Activated T-helper 17 cell treated with anti-CD3 and anti-CD28 coated beads, Interleukin-2, amount 50 U/mL, for 72 hours (primary cell): ENCODE measurements at regions not wholly inside any gene's neighbourhood (a gene's known extent, or its start where the extent isn't known, plus 50 kb on each side); places are given as distances from the start of the nearest gene placed in this dataset.
"Not testable (repeated sequence)": the region's sequence is repeated elsewhere in the genome, so short reads cannot be mapped to it uniquely, and the experiment has no call there.

Source experiments
- ATAC-seq: fragments of 150-1000 bp; cut with Tn5 transposase; replicated peaks from 2 replicates; pipeline ENCODE4 v1.10.0; 2021; ENCODE audit warnings: mild to moderate bottlenecking, moderate library complexity
- H3K27ac Mint-ChIP-seq: one replicate; pipeline ENCODE4 v1.8.0; 2022; ENCODE audit warnings: mixed read lengths
- H3K27me3 Mint-ChIP-seq: one replicate; pipeline ENCODE4 v1.8.0; 2022; ENCODE audit warnings: mixed read lengths
- H3K36me3 Mint-ChIP-seq: one replicate; pipeline ENCODE4 v1.8.0; 2022; ENCODE audit warnings: low read depth, mild to moderate bottlenecking, mixed read lengths
- H3K4me1 Mint-ChIP-seq: one replicate; pipeline ENCODE4 v1.8.0; 2022; ENCODE audit warnings: mixed read lengths
- H3K4me3 Mint-ChIP-seq: one replicate; pipeline ENCODE4 v1.8.0; 2022; ENCODE audit warnings: mild to moderate bottlenecking, mixed read lengths
- H3K9me3 Mint-ChIP-seq: one replicate; pipeline ENCODE4 v1.8.0; 2022; ENCODE audit warnings: mixed read lengths

GRCh38 chr4:173475751-173476150 is 54.3 kb downstream of the HAND2 start:
- Mint-ChIP-seq H3K4me1 (no peaks in the 10 kb centered on the region), H3K9me3 (no peaks in the 10 kb centered on the region), H3K4me3 (no peak overlapping the region), H3K36me3 (no peaks in the 10 kb centered on the region), H3K27me3 (no peaks in the 10 kb centered on the region), H3K27ac (no peak overlapping the region)
- no peak for ATAC-seq

- no peaks in the 10 kb centered on the region for H3K4me1 Mint-ChIP-seq
- no peak for ATAC-seq
- H3K36me3 Mint-ChIP-seq = no peaks in the 10 kb centered on the region
- no peaks in the 10 kb centered on the region for H3K9me3 Mint-ChIP-seq
- H3K4me3 Mint-ChIP-seq = no peak overlapping the region
- H3K27me3 Mint-ChIP-seq = no peaks in the 10 kb centered on the region
- no peak overlapping the region for H3K27ac Mint-ChIP-seq
Measured at GRCh38 chr4:173469622-173470021, 60.4 kb downstream of the HAND2 start.

DNA sequence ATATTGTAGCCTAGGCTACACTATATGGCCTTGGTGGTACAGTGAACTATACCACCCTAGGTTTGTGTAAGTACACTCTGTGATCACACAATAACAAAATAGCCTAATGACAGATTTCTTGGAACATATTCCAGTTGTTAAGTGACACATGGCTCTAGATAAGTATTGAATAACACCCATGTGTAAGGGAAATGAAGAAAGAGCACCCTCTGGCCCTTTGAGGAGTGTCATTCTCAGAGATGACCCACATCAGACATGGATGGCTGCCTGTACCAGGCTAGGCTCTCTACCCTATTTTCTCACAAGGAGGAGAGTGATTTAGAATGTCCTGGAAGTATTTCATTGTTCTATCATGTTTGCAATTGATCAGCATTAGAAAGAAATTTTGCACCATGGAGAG is 61.7 kb downstream of the HAND2 start:
- Mint-ChIP-seq H3K9me3 (no peaks in the 10 kb centered on the region), H3K4me1 (no peaks in the 10 kb centered on the region), H3K36me3 (no peaks in the 10 kb centered on the region), H3K4me3 (no peak overlapping the region), H3K27me3 (no peaks in the 10 kb centered on the region), H3K27ac (no peak overlapping the region)
- ATAC-seq = no peak

DNA sequence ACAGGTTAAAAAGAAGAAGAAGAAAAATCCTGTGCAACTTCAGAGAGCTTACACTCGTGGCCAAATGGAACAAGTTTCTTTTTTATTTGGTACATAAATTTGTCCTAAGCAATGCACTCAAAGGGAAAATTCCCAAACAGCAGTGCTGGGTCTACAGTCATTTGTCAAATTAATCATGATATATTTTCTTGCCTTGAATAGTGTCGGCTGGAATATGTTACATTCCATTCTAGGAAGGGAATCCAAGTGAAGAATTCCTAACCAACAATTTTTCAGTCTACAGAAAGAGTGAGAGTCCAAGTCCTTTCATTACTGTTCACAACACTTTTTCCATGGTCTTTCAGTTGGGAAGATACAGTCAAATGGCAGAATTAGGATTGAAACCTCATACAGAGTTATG is 63.9 kb downstream of the HAND2 start:
- Mint-ChIP-seq H3K36me3 (no peaks in the 10 kb centered on the region), H3K9me3 (no peaks in the 10 kb centered on the region), H3K27me3 (no peaks in the 10 kb centered on the region), H3K27ac (no peak overlapping the region), H3K4me1 (no peaks in the 10 kb centered on the region), H3K4me3 (no peak overlapping the region)
- no peak for ATAC-seq

GRCh38 chr4:173464481-173464880 is 65.5 kb downstream of the HAND2 start:
- no peak overlapping the region for H3K27ac Mint-ChIP-seq
- H3K36me3 Mint-ChIP-seq = no peaks in the 10 kb centered on the region
- no peaks in the 10 kb centered on the region for H3K27me3 Mint-ChIP-seq
- no peaks in the 10 kb centered on the region for H3K4me1 Mint-ChIP-seq
- H3K4me3 Mint-ChIP-seq = no peak overlapping the region
- ATAC-seq = no peak
- H3K9me3 Mint-ChIP-seq = no peaks in the 10 kb centered on the region

DNA sequence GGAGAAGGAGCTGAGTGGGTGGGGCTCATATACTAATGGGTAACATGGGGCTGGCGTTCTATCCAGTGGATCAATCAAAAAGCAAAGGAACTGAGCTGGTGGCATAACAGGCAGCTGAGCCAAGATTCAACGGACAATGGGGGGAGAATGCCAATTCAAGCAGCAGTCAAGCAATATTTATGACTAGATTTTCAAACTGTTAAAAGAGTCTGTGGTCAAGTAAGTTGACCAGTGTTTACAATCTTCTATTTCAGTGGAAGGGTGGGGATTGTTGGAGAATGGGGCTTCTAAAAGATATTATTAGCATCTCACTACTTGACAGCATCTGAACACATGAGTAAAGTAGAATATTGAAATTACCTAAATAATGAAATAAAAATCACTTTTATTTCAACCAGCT is 64.9 kb upstream of the SCRG1 start:
- no peaks in the 10 kb centered on the region for H3K27me3 Mint-ChIP-seq
- no peak for ATAC-seq
- H3K9me3 Mint-ChIP-seq = no peaks in the 10 kb centered on the region
- H3K36me3 Mint-ChIP-seq = no peaks in the 10 kb centered on the region
- H3K4me1 Mint-ChIP-seq = no peaks in the 10 kb centered on the region
- H3K27ac Mint-ChIP-seq = no peak overlapping the region
- no peak overlapping the region for H3K4me3 Mint-ChIP-seq

DNA sequence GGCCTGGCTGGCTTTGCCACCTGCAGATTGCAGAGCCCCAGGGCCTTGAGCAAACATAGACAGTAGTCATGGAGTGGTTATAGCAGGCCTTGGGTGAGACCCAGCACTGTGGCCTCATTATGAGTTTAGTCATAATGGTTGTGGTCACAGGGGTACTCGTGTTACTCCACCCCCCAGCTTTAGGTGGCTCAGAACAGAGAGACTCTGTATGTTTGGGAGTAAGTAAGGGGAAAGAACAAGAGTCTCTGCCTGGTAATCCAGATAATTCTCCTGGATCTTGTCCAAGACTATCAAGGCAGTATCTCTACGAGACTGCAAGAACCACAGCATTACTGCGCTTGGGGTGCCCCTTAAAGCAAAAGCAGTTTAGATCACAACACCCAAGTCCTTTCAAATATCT is 62.3 kb upstream of the SCRG1 start:
- ATAC-seq = no peak

DNA sequence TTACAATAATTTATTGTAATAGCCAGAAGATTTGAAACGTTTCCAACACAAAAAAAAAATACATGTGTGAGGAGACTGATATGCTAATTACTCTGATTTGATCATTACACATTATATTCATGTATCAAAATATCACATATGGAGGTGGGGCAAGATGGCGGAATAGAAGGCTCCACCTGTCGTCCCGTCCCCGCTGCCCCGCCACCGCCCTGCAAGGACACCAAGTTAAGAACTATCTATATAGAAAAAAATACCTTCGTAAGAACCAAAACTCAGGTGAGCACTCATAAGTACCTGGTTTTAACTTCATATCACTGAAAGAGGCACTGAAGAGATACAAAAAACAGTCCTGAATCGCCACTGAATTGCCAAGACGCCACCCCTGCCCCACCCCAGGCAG is 60.9 kb upstream of the SCRG1 start:
- H3K36me3 Mint-ChIP-seq = no peaks in the 10 kb centered on the region
- H3K27ac Mint-ChIP-seq = no peak overlapping the region
- H3K4me1 Mint-ChIP-seq = no peaks in the 10 kb centered on the region
- ATAC-seq = no peak
- H3K9me3 Mint-ChIP-seq = no peaks in the 10 kb centered on the region
- H3K27me3 Mint-ChIP-seq = no peaks in the 10 kb centered on the region
- H3K4me3 Mint-ChIP-seq = no peak overlapping the region

More for the DNA sequence above, 62.3 kb upstream of the SCRG1 start:
- Mint-ChIP-seq H3K9me3 (no peaks in the 10 kb centered on the region), H3K27ac (no peak overlapping the region), H3K27me3 (no peaks in the 10 kb centered on the region), H3K4me3 (no peak overlapping the region), H3K4me1 (no peaks in the 10 kb centered on the region), H3K36me3 (no peaks in the 10 kb centered on the region)

DNA sequence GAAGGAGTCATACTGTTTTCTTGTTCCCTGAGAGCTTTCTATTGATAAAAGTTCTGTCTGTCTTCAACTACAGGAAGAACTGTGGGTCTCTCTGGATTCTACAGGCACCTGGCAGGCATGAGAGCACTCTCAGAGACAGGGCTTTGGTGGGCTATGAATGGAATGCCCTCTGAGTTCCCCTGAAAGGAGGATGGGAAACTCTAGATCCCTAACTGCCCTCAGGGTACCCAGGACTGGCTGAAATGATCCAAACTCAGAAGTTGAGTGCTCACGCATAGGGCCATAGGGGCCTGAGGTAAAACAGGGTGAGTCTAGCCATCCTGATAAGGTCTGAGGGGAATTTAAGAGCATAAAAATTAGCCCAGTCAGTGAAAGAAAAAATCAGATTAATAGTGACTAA is 59.0 kb upstream of the SCRG1 start:
- ATAC-seq = no peak

DNA sequence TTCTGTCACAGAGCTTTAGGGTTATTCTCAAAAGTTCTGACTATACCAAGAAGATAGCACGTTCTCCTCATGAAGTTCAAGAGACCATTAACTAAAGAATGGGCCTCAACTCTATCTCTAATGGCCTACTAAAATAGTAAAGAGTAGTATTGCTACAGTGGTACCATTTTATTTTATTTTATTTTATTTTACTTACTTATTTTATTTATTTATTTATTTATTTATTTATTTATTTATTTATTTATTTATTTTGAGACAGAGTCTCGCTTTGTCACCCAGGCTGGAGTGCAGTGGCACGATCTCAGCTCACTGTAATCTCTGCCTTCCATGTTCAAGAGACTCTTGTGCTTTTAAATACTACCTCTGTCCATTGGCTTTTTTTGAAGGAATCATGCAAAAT is 52.5 kb upstream of the SCRG1 start:
- H3K9me3 Mint-ChIP-seq, H3K27me3 Mint-ChIP-seq, H3K4me3 Mint-ChIP-seq, H3K36me3 Mint-ChIP-seq, H3K4me1 Mint-ChIP-seq, H3K27ac Mint-ChIP-seq, ATAC-seq: not testable (repeated sequence)

More for the DNA sequence above, 59.0 kb upstream of the SCRG1 start:
- Mint-ChIP-seq H3K4me1 (no peaks in the 10 kb centered on the region), H3K36me3 (no peaks in the 10 kb centered on the region), H3K27ac (no peak overlapping the region), H3K4me3 (no peak overlapping the region), H3K27me3 (no peaks in the 10 kb centered on the region), H3K9me3 (no peaks in the 10 kb centered on the region)

DNA sequence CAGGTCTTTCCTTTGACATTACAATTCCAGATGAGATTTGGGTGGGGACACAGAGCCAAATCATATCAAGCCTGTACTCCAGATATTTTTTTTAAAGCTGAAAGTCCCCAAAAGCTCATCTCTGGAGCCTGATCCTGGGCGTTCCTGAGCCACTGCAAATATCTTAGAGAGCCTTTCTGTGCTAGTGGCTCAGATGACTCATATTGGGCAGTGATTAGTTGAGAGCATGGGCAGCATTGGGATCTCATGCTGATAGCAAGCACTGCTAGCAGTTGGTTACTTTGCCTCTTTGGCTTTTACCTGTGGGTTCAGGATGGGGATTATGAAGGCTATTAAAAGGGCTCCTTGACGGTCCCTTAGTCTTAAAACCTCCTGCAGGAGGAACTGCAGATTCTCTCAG is 51.4 kb upstream of the SCRG1 start:
- H3K4me1 Mint-ChIP-seq = no peaks in the 10 kb centered on the region
- no peaks in the 10 kb centered on the region for H3K9me3 Mint-ChIP-seq
- H3K4me3 Mint-ChIP-seq = no peak overlapping the region
- ATAC-seq = peak; percentile 43
- H3K27ac Mint-ChIP-seq = no peak overlapping the region
- H3K27me3 Mint-ChIP-seq = no peaks in the 10 kb centered on the region
- no peaks in the 10 kb centered on the region for H3K36me3 Mint-ChIP-seq

DNA sequence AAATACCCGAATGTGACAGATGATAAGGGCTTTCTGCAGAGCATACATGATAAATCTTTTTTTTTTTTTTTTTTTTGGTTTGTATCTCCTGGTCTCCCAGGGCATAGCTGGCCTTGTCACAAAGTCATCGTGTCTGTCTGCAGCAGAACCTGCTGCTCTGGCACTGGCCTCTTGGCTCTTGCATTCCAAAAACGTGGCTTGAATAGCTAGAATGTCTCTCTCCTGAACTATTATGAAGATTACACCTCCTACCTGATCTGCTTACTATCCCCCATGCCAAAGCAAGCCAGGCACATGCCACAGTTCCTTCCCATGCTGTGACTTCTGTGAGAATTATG is 50.4 kb upstream of the SCRG1 start:
- no peaks in the 10 kb centered on the region for H3K9me3 Mint-ChIP-seq
- ATAC-seq = no peak
- H3K4me1 Mint-ChIP-seq = no peaks in the 10 kb centered on the region
- no peaks in the 10 kb centered on the region for H3K36me3 Mint-ChIP-seq
- H3K27me3 Mint-ChIP-seq = no peaks in the 10 kb centered on the region
- no peak overlapping the region for H3K27ac Mint-ChIP-seq
- H3K4me3 Mint-ChIP-seq = no peak overlapping the region

GRCh38 chr4:173448608-173449379 is 49.9 kb upstream of the SCRG1 start:
- no peak overlapping the region for H3K27ac Mint-ChIP-seq
- ATAC-seq = no peak
- no peaks in the 10 kb centered on the region for H3K27me3 Mint-ChIP-seq

More at GRCh38 chr4:173448608-173449379, 49.9 kb upstream of the SCRG1 start:
- Mint-ChIP-seq H3K9me3 (no peaks in the 10 kb centered on the region), H3K4me1 (no peaks in the 10 kb centered on the region), H3K36me3 (no peaks in the 10 kb centered on the region), H3K4me3 (no peak overlapping the region)
